ENCODE measurements at regions not wholly inside any gene's neighbourhood (a gene's known extent, or its start where the extent isn't known, plus 50 kb on each side); places are given as distances from the start of the nearest gene placed in this dataset.
"Not testable (repeated sequence)": the region's sequence is repeated elsewhere in the genome, so short reads cannot be mapped to it uniquely, and the experiment has no call there.

- DNase-seq (ENCODE audit: low read depth) = no peak
Measured at GRCh38 chr21:43287795-43288755, 119.3 kb downstream of the CRYAA start.

- DNase-seq (ENCODE audit: low read depth) = no peak
Measured at GRCh38 chr21:43287111-43287760, 118.4 kb downstream of the CRYAA start.

DNA sequence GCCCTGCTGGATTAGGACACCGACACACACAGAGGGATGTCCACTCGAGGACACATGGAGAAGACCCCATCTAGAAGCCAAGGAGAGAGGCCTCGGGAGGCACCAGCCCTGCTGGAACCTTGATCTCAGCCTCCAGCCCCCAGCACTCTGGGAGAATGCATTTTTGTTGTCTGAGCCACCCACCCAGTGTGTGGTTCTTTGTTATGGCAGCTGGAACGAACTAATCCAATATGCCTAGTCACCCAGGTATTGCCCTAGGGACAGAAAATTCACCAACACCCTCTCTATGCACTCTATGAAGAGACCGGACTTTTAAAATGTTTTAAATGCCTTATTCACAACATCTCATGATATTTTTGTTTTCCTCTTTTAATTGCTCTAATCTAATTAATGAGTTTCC, 117.4 kb downstream of the CRYAA start:
- no peak for DNase-seq (ENCODE audit: low read depth)

DNA sequence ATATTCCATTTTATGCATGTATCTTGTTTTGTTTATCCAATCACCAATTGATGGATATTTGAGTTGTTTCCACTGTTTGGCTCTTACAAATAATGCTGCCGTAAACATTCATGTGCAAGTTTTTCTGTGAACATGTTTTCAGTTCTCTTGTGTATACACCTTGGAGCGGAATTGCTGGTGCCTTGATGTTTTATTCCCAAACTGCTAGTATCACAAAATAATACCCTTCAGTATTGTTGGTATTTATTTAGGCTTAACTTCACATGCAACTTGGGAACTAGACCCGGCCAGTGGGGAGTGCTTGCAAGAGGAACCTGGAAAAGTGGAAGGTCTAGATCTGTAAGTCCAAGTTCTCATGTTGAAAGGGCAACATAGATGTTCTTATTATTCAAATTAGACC, 115.9 kb downstream of the CRYAA start:
- DNase-seq (ENCODE audit: low read depth) = no peak

DNA sequence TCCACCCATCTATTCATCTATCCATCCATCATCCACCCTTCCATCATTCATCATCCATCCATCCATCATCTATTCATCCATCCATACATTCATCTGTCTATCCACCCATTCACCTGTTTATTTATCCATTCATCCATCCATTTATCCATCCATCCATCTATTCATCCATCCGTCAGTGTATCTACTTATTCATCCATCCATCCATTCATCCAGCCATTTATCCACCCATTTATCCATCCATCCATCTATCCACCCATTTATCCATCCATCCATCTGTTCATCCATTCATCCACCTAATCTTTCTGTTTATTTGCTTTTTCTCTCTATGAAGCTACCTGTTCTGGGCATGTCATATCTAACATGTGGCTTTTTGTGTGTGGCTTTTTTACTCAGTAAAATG, 115.4 kb downstream of the CRYAA start:
- no peak for DNase-seq (ENCODE audit: low read depth)

- DNase-seq (ENCODE audit: low read depth) = not testable (repeated sequence)
Measured at GRCh38 chr21:43283925-43284221, 115.1 kb downstream of the CRYAA start.

GRCh38 chr21:43283136-43283924, 114.5 kb downstream of the CRYAA start:
- DNase-seq (ENCODE audit: low read depth) = no peak

GRCh38 chr21:43282358-43283120, 113.7 kb downstream of the CRYAA start:
- DNase-seq (ENCODE audit: low read depth) = no peak

GRCh38 chr21:43281661-43282357, 113.0 kb downstream of the CRYAA start:
- no peak for DNase-seq (ENCODE audit: low read depth)

DNA sequence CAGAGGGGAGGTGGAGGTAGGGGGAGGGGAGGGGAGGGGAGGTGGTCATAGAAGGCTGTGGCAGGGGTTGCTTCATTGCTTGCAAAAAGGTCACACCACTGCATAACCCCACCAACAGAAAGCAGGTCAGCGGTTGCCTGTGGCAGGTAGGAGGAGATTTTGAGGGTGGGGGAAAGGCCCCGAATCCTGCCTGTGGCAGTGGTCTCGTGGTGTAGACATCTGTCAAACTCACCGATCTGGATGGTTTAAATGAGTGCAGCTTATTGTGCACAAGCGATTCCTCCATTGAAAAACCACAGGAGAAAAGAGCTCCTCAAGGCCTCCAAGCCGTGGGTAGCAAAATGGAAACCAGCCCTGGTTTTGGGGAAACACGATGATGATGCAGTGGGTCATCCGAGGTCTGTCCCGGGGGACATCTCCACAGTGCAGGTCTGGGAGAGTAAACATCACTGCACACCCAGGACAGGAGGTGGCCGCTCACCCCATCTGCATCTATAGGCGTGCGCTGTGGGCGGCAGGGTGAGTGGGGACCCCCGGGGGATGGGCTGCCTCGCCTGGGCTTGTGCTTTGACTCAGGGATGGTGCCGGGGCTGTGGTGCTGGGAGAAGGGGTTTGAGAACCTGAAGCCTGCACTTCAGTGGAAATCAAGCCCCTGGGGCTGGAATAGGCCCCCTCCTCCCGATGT, 112.3 kb downstream of the CRYAA start:
- DNase-seq (ENCODE audit: low read depth) = no peak

DNA sequence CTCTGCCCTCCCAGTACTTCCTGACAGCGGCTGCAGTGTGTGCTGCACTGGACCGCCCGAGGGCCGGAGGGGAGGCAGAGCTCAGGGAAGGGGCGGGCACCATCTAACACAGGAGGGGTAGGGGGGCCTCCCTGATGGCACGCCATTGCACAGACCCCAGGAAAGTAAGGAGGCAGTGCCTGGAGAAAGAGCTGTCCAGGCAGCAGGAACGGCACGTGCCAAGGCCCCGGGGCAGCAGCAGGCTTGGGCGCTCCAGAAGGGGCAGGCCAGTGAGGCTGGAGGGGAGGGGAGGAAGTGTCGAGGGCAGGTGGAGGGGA, 110.7 kb downstream of the CRYAA start:
- no peak for DNase-seq (ENCODE audit: low read depth)

- DNase-seq (ENCODE audit: low read depth) = no peak
Measured at GRCh38 chr21:43278766-43279577, 110.2 kb downstream of the CRYAA start.

- DNase-seq (ENCODE audit: low read depth) = no peak
Measured at GRCh38 chr21:43278359-43278758, 109.6 kb downstream of the CRYAA start.

DNA sequence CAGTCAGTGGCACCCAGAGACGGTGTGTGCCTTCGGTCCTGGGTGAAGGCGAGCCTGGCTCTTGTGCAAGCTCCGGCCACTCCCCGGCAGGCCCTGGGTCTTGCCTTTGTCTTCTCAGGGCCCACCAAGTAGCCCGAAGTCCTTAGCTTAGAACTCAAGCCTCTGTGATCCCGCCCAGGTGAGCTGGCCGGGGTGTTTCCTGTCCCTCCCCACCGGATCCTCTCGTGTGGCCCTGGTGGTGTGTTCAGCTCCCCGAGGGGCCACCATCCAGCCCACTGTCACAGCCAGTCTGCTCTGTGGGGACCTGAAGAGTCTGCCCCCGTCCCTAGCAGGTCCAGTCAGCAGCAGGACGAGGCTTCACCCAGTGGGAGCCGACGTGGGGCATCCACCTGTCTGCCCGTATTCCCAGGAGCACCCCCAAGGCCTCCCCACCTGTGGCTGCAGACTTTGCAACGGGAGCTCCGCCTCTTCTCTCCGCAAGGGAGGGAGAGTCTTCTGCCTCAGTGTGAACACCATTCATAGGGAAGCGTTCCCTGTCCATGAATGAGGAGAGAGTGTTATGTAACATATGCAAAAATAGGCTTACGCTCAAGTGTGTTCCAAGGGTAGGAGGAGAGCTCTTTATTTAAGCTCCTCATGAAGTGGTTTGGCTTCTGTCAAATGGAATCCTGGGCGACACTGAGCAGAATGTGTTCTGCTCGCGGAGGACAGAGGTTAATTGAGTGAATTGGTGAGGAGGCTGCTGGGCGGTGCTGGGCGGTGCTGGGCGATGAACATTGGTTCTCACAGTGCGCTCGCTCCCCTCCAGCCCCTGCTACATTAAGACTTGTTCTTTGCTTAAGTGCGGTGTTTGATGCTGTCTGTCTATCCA, 108.9 kb downstream of the CRYAA start:
- no peak for DNase-seq (ENCODE audit: low read depth)

- DNase-seq (ENCODE audit: low read depth) = no peak
Measured at GRCh38 chr21:43276811-43277210, 108.0 kb downstream of the CRYAA start.

DNA sequence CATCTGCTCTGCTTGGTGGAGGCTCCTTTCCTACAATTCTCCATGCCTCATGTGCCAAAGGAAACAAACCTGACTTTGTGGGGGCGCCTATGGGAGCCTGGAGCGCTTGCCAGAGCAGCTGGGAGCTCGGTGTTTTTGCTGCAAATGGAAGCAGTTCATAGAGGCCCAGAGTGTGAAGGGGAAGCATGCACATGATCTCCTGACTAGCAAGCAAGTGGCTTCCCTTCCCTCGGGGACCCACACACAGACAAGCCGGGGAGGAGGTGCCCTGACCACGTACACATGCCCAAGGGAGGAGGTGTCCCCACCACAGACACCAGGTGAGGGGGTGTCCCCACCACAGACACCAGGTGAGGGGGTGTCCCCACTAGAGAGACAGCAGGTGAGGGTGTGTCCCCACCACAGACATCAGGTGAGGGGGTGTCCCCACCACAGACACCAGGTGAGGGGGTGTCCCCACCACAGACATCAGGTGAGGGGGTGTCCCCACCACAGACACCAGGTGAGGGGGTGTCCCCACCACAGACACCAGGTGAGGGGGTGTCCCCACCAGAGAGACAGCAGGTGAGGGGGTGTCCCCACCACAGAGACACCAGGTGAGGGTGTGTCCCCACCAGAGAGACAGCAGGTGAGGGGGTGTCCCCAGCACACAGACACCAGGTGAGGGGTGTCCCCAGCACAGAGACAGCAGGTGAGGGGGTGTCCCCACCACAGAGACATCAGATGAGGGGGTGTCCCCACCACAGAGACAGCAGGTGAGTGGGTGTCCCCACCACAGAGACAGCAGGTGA, 106.8 kb downstream of the CRYAA start:
- DNase-seq (ENCODE audit: low read depth) = no peak

GRCh38 chr21:43274946-43275310, 106.1 kb downstream of the CRYAA start:
- DNase-seq (ENCODE audit: low read depth) = no peak
